H1 (cell line): ENCODE measurements at regions not wholly inside any gene's neighbourhood (a gene's known extent, or its start where the extent isn't known, plus 50 kb on each side); places are given as distances from the start of the nearest gene placed in this dataset.

Source experiments
- CTCF ChIA-PET: fragments of 300-600 bp; sonication (Branson Sonifier 250); formaldehyde crosslinking; loops from one replicate; lab custom pipeline; 2021; ENCODE audit not compliant: partially characterized antibody; lab: Charles Lee
- POLR2A ChIA-PET: fragments of 300-600 bp; sonication (Branson Sonifier 250); formaldehyde crosslinking; loops from one replicate; lab custom pipeline; 2021; ENCODE audit warnings: inconsistent platforms; ENCODE audit not compliant: partially characterized antibody; lab: Charles Lee
- DNase-seq, 2 experiments: peaks; one replicate each; pipeline versions ENCODE4 v3.0.0 to v3.0.0-alpha.2; 2010 to 2022; ENCODE audit warnings: low spot score in 2 of 2, low read depth in 1 of 2, mixed read lengths in 1 of 2
- FAIRE-seq: peaks from 2 replicates; lab custom pipeline; 2011; peaks lifted over from hg19 to GRCh38; lab: Jason Lieb, UNC
- H2AFZ ChIP-seq: 2 replicates; pipeline ENCODE4 v1.8.1; 2012; ENCODE audit warnings: low read length, inconsistent platforms
- H2AK5ac ChIP-seq: 2 replicates; pipeline ENCODE4 v1.6.1; 2013; ENCODE audit warnings: low read depth, low read length
- H2BK120ac ChIP-seq: replicated peaks from 2 replicates; pipeline ENCODE3; 2013; ENCODE audit warnings: low read depth, low read length, inconsistent platforms
- H2BK12ac ChIP-seq: 2 replicates; pipeline ENCODE4 v1.6.1; 2013; ENCODE audit warnings: low read depth, low read length
- H2BK15ac ChIP-seq: 2 replicates; pipeline ENCODE4 v1.6.1; 2013; ENCODE audit warnings: low read length
- H2BK20ac ChIP-seq: 2 replicates; pipeline ENCODE4 v1.6.1; 2013; ENCODE audit warnings: low read length
- H2BK5ac ChIP-seq: 2 replicates; pipeline ENCODE4 v1.6.1; 2013; ENCODE audit warnings: low read depth, low read length
- H3K14ac ChIP-seq: 2 replicates; pipeline ENCODE4 v1.6.1; 2013; ENCODE audit warnings: inconsistent platforms; ENCODE audit not compliant: insufficient read length
- H3K18ac ChIP-seq: 2 replicates; pipeline ENCODE4 v1.6.1; 2013; ENCODE audit warnings: low read length; ENCODE audit errors: extremely low read depth
- H3K23ac ChIP-seq: 2 replicates; pipeline ENCODE4 v1.6.1; 2013; ENCODE audit warnings: inconsistent platforms; ENCODE audit not compliant: insufficient read length
- H3K23me2 ChIP-seq: 2 replicates; pipeline ENCODE4 v1.6.1; 2013; ENCODE audit warnings: low read depth, low read length
- H3K27ac ChIP-seq: 2 replicates; pipeline ENCODE4 v1.6.1; 2011; ENCODE audit warnings: low read depth, low read length, inconsistent platforms
- H3K27me3 ChIP-seq, 4 experiments: replicated peaks in 1 of 4; 1 replicate in 1 of 4; 2 replicates in 3 of 4; pipeline versions ENCODE4 v1.6.1 to v1.8.1; 2011 to 2013; ENCODE audit warnings: low read length in 3 of 4, mild to moderate bottlenecking in 3 of 4, inconsistent platforms in 2 of 4, mixed read lengths in 2 of 4, moderate library complexity in 1 of 4; ENCODE audit not compliant: control insufficient read depth in 3 of 4, insufficient read depth in 3 of 4; ENCODE audit errors: extremely low read depth in 1 of 4
- H3K36me3 ChIP-seq, 4 experiments: 2 replicates each; pipeline versions ENCODE4 v1.6.1 to v1.8.1; 2011 to 2013; ENCODE audit warnings: mild to moderate bottlenecking in 4 of 4, low read length in 3 of 4, moderate library complexity in 2 of 4, control low read depth in 1 of 4, inconsistent platforms in 1 of 4; ENCODE audit not compliant: insufficient read depth in 4 of 4, control insufficient read depth in 2 of 4
- H3K4ac ChIP-seq: replicated peaks from 2 replicates; pipeline ENCODE3; 2013; ENCODE audit warnings: low read length, low read depth, mixed read lengths, inconsistent platforms; ENCODE audit not compliant: insufficient read length
- H3K4me1 ChIP-seq, 4 experiments: replicated peaks in 1 of 4; 1 replicate in 1 of 4; 2 replicates in 3 of 4; pipeline versions ENCODE4 v1.6.1 to v1.8.1; 2011 to 2013; ENCODE audit warnings: low read length in 3 of 4, inconsistent platforms in 2 of 4, mixed read lengths in 1 of 4; ENCODE audit not compliant: insufficient read depth in 4 of 4, control insufficient read depth in 3 of 4
- H3K4me2 ChIP-seq, 2 experiments: 2 replicates each; pipeline versions ENCODE4 v1.6.1 to v1.8.1; 2011 to 2013; ENCODE audit warnings: low read depth in 2 of 2, low read length in 2 of 2, control low read depth in 1 of 2, inconsistent platforms in 1 of 2, mild to moderate bottlenecking in 1 of 2; ENCODE audit not compliant: insufficient read depth in 1 of 2
- H3K4me3 ChIP-seq, 4 experiments: fragments of 200-600, 300-600 bp in 1 of 4; sonication (generic), shearing (Covaris generic), sonication (Bioruptor Twin) in 1 of 4; 2 replicates each; pipeline versions ENCODE4 v1.5.1 to v1.8.1; 2011 to 2016; ENCODE audit warnings: low read length in 4 of 4, low read depth in 3 of 4, control low read depth in 2 of 4, inconsistent platforms in 2 of 4, mild to moderate bottlenecking in 2 of 4, mixed read lengths in 1 of 4, moderate library complexity in 1 of 4; ENCODE audit not compliant: insufficient read depth in 2 of 4; ENCODE audit errors: extremely low read depth in 1 of 4
- H3K56ac ChIP-seq: replicated peaks from 2 replicates; pipeline ENCODE3; 2013; ENCODE audit warnings: low read depth, mild to moderate bottlenecking, mixed read lengths, low read length, inconsistent platforms; ENCODE audit not compliant: insufficient read length
- H3K79me1 ChIP-seq: 2 replicates; pipeline ENCODE4 v1.6.1; 2013; ENCODE audit warnings: low read depth, low read length, control low read depth
- H3K79me2 ChIP-seq, 2 experiments: 2 replicates each; pipeline versions ENCODE4 v1.6.1 to v1.8.1; 2012 to 2013; ENCODE audit warnings: low read length in 2 of 2, mild to moderate bottlenecking in 2 of 2, inconsistent platforms in 1 of 2; ENCODE audit not compliant: insufficient read depth in 2 of 2, control insufficient read depth in 1 of 2
- H3K9ac ChIP-seq, 4 experiments: replicated peaks in 1 of 4; 1 replicate in 1 of 4; 2 replicates in 3 of 4; pipeline versions ENCODE4 v1.6.1 to v1.8.1; 2011 to 2013; ENCODE audit warnings: low read depth in 3 of 4, low read length in 3 of 4, control low read depth in 2 of 4, mild to moderate bottlenecking in 2 of 4, moderate library complexity in 2 of 4, inconsistent platforms in 1 of 4; ENCODE audit errors: extremely low read depth in 1 of 4
- H3K9me3 ChIP-seq, 2 experiments: 2 replicates each; pipeline versions ENCODE4 v1.6.1 to v1.8.1; 2012 to 2013; ENCODE audit warnings: mild to moderate bottlenecking in 2 of 2, moderate library complexity in 2 of 2, control low read depth in 1 of 2, inconsistent platforms in 1 of 2, low read depth in 1 of 2, low read length in 1 of 2, mixed read lengths in 1 of 2; ENCODE audit not compliant: insufficient read depth in 2 of 2
- H4K20me1 ChIP-seq, 2 experiments: replicated peaks in 1 of 2; 2 replicates each; pipeline versions ENCODE3 to v1.8.1; 2011 to 2013; ENCODE audit warnings: inconsistent platforms in 2 of 2, low read length in 2 of 2, mild to moderate bottlenecking in 1 of 2; ENCODE audit not compliant: insufficient read depth in 2 of 2, control insufficient read depth in 1 of 2
- H4K5ac ChIP-seq: 2 replicates; pipeline ENCODE4 v1.6.1; 2013; ENCODE audit warnings: low read length, low read depth, mixed read lengths, inconsistent platforms; ENCODE audit not compliant: insufficient read length
- H4K8ac ChIP-seq: 2 replicates; pipeline ENCODE4 v1.8.0; 2013; ENCODE audit warnings: mild to moderate bottlenecking, moderate library complexity, low read length, inconsistent platforms; ENCODE audit not compliant: insufficient read depth; ENCODE audit errors: extremely low read depth
- H4K91ac ChIP-seq: replicated peaks from 2 replicates; pipeline ENCODE3; 2013; ENCODE audit warnings: low read length, mixed read lengths, inconsistent platforms; ENCODE audit not compliant: insufficient read length
- ASH2L ChIP-seq: fragments of 200-600, 300-600 bp; sonication (generic); IDR thresholded peaks from one replicate; pipeline ENCODE4 v1.7.1; 2017; ENCODE audit warnings: low read length
- ATF2 ChIP-seq: IDR thresholded peaks from 2 replicates; pipeline ENCODE4 v1.6.1; 2012; ENCODE audit warnings: low read length, inconsistent platforms
- CBX8 ChIP-seq: fragments of 300-800, 300-1000 bp; sonication (generic); IDR thresholded peaks from 2 replicates; pipeline ENCODE4 v1.7.1; 2016; ENCODE audit warnings: low read depth, low read length, borderline replicate concordance
- EZH2 ChIP-seq: fragments of 200-600 bp; sonication (generic); IDR thresholded peaks from 2 replicates; pipeline ENCODE4 v1.7.1; 2012; ENCODE audit warnings: low read depth, mild to moderate bottlenecking, moderate library complexity, low read length, inconsistent platforms; ENCODE audit not compliant: severe bottlenecking
- KDM4A ChIP-seq: IDR thresholded peaks from one replicate; pipeline ENCODE4 v1.7.1; 2012; ENCODE audit warnings: low read depth, mild to moderate bottlenecking, moderate library complexity, low read length, inconsistent platforms; ENCODE audit not compliant: severe bottlenecking
- POU5F1 ChIP-seq: IDR thresholded peaks from 2 replicates; pipeline ENCODE4 v1.6.1; 2011; ENCODE audit warnings: low read depth, mild to moderate bottlenecking, low read length, moderate library complexity
- RFX5 ChIP-seq: IDR thresholded peaks from 2 replicates; pipeline ENCODE4 v1.6.1; 2011; ENCODE audit warnings: low read depth, low read length, improper control_type of control experiment, borderline replicate concordance
- SAP30 ChIP-seq: fragments of 300-600 bp; sonication (generic); IDR thresholded peaks from 2 replicates; pipeline ENCODE4 v1.7.1; 2012; ENCODE audit warnings: low read length, moderate library complexity, mild to moderate bottlenecking, inconsistent platforms; ENCODE audit not compliant: insufficient read depth, insufficient replicate concordance
- SUZ12 ChIP-seq: fragments of 200-600 bp; sonication (generic); IDR thresholded peaks from 2 replicates; pipeline ENCODE4 v1.6.1; 2012; ENCODE audit warnings: mild to moderate bottlenecking, inconsistent platforms, low read length, moderate library complexity, mixed read lengths
- TBP ChIP-seq: IDR thresholded peaks from 2 replicates; pipeline ENCODE4 v1.6.1; 2011; ENCODE audit warnings: low read depth, low read length, improper control_type of control experiment
- TCF12 ChIP-seq: IDR thresholded peaks from 2 replicates; pipeline ENCODE4 v1.6.1; 2011; ENCODE audit warnings: low read depth, mild to moderate bottlenecking, low read length
- TEAD4 ChIP-seq: IDR thresholded peaks from 2 replicates; pipeline ENCODE4 v1.6.1; 2012; ENCODE audit warnings: low read depth, low read length, inconsistent platforms, mixed read lengths
- ZNF274 ChIP-seq: IDR thresholded peaks from 2 replicates; pipeline ENCODE4 v1.7.0; 2012; ENCODE audit warnings: low read length, borderline replicate concordance; ENCODE audit errors: extremely low read depth
- WGBS, 2 experiments: shearing (Covaris generic) in 1 of 2; methylation state at CpG; one replicate each; pipeline versions ENCODE4 v1.1.6 to v1.1.7; 2013 to 2015; ENCODE audit warnings: low lambda C conversion rate in 2 of 2, mixed read lengths in 2 of 2, inconsistent platforms in 1 of 2, low coverage in 1 of 2, missing lambda C conversion rate in 1 of 2; ENCODE audit not compliant: insufficient replicate concordance in 2 of 2, insufficient coverage in 1 of 2, insufficient read length in 1 of 2; ENCODE audit errors: extremely low coverage in 1 of 2, missing lambda C conversion rate in 1 of 2; 5-methylcytosine and 5-hydroxymethylcytosine counted together

DNA sequence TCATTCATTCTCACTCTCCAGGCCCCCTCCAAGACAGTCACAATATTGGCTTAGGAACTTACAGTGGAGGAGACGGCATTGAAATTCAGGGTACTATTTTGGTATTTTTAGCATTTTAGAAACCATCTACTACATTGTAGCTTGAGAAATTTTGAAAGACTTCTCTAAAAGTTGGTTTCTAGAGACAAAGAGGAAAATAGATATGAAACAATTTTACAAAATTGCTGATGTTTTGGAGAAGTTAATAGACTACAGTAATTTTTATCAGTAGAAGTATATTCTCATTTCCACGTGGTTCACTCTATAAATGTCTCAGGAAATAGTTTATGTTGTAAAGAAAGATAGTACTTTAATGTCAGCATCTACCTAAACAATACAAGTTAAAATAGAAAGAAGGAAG is 63.2 kb upstream of the ZSWIM6 start:
- Histone ChIP-seq H4K20me1 (no peaks in the 10 kb centered on the region), H4K8ac (no peak overlapping the region), H3K4me2 (no peak overlapping the region), H3K9ac (no peak overlapping the region), H3K27me3 (no peaks in the 10 kb centered on the region), H2BK5ac (no peak overlapping the region), H2BK120ac (no peak overlapping the region), H4K91ac (no peak overlapping the region), H3K9me3 (no peaks in the 10 kb centered on the region), H3K4ac (no peak overlapping the region), H3K79me2 (no peaks in the 10 kb centered on the region), H3K4me1 (peaks cover 0 to 5% (median 0%) of the 10 kb centered on the region in 4 experiments; a peak in 1 of 7 replicates), H4K5ac (no peak overlapping the region), H3K56ac (no peak overlapping the region), H2BK20ac (no peak overlapping the region), H3K23ac (no peak overlapping the region), H3K23me2 (no peaks in the 10 kb centered on the region), H2AK5ac (no peak overlapping the region), H2BK12ac (no peak overlapping the region), H3K36me3 (no peaks in the 10 kb centered on the region), H3K27ac (no peak overlapping the region), H3K4me3 (no peak overlapping the region), H2BK15ac (no peak overlapping the region), H2AFZ (no peak overlapping the region), H3K14ac (no peak overlapping the region), H3K79me1 (no peaks in the 10 kb centered on the region), H3K18ac (no peak overlapping the region)
- DNase-seq (no peak), FAIRE-seq (no peak)
- WGBS, 2 experiments = 84% methylated on average over 2 of the region's 2 CpGs; no CpG with 5 or more reads in 1 of the 2 experiments
- CTCF ChIA-PET = interaction anchor here (1.4 to 1.7 kb wide), 2 partner anchors 26 to 213 kb away, joined by 3 to 5 read pairs; no protein-coding TSS in a partner anchor
- POLR2A ChIA-PET = interaction anchor here (1.4 kb wide), 1 partner anchor 10 kb away, joined by 3 read pairs; no protein-coding TSS in a partner anchor
- no peak for TF ChIP-seq SAP30
- TF ChIP-seq TCF12 = no peak
- TF ChIP-seq TEAD4 = no peak
- no peak for TF ChIP-seq ZNF274
- TF ChIP-seq KDM4A = no peak
- TF ChIP-seq TBP = no peak
- no peak for TF ChIP-seq SUZ12
- no peak for TF ChIP-seq CBX8
- TF ChIP-seq RFX5 = no peak
- no peak for TF ChIP-seq ASH2L
- no peak for TF ChIP-seq EZH2
- TF ChIP-seq ATF2 = no peak
- TF ChIP-seq POU5F1 = no peak
